ENCODE measurements at regions not wholly inside any gene's neighbourhood (a gene's known extent, or its start where the extent isn't known, plus 50 kb on each side); places are given as distances from the start of the nearest gene placed in this dataset.

- TF ChIP-seq CTCF (IDR thresholded peaks at IDR 0.05): no peak
- no peak overlapping the region for H3K4me3 ChIP-seq (ENCODE audit: low read depth in 1 of 2, low read length in 1 of 2)
- H3K36me3 ChIP-seq: no peaks in the 10 kb centered on the region
- H3K4me1 ChIP-seq (ENCODE audit: control insufficient read depth in 1 of 2, insufficient read depth in 1 of 2, low read depth in 1 of 2, low read length in 1 of 2): no peaks in the 10 kb centered on the region
- peaks cover 66% of the 10 kb centered on the region for H3K27me3 ChIP-seq
- no peaks in the 10 kb centered on the region for H3K9me3 ChIP-seq
- no peak overlapping the region for H3K27ac ChIP-seq
Observed at GRCh38 chr1:23609971-23610370, 50.7 kb upstream of the ID3 start.

All from neutrophil (primary cell).